Activated CD4-positive, alpha-beta memory T cell treated with anti-CD3 and anti-CD28 coated beads for 36 hours (primary cell): ENCODE measurements at regions not wholly inside any gene's neighbourhood (a gene's known extent, or its start where the extent isn't known, plus 50 kb on each side); places are given as distances from the start of the nearest gene placed in this dataset.

Experiments used
- CTCF ChIA-PET: fragments of 350-600 bp; sonication (Branson Sonifier 250); formaldehyde crosslinking; loops from one replicate; lab custom pipeline; 2021; ENCODE audit warnings: antibody characterized with exemption, inconsistent platforms; lab: Charles Lee
- POLR2A ChIA-PET: fragments of 350-600 bp; sonication (Branson Sonifier 250); formaldehyde crosslinking; loops from one replicate; lab custom pipeline; 2021; ENCODE audit warnings: antibody characterized with exemption; lab: Charles Lee
- DNase-seq: peaks from one replicate; pipeline ENCODE4 v3.0.0-alpha.2; 2020
- H3K27ac Mint-ChIP-seq: one replicate; pipeline ENCODE4 v1.8.0; 2021; ENCODE audit warnings: mixed read lengths
- H3K27me3 Mint-ChIP-seq: one replicate; pipeline ENCODE4 v1.8.0; 2021; ENCODE audit warnings: mixed read lengths
- H3K36me3 Mint-ChIP-seq: one replicate; pipeline ENCODE4 v1.8.0; 2021; ENCODE audit warnings: mixed read lengths
- H3K4me1 Mint-ChIP-seq: one replicate; pipeline ENCODE4 v1.8.0; 2021; ENCODE audit warnings: low read depth, mixed read lengths
- H3K4me3 Mint-ChIP-seq: one replicate; pipeline ENCODE4 v1.8.0; 2021; ENCODE audit warnings: mild to moderate bottlenecking, mixed read lengths
- H3K9me3 Mint-ChIP-seq: one replicate; pipeline ENCODE4 v1.8.0; 2021; ENCODE audit warnings: mixed read lengths
- intact Hi-C: fragments of 100-400 bp; cut with micrococcal nuclease; formaldehyde crosslinking; loops from one replicate; pipeline ENCODE4 v1.15.1; 2023

GRCh38 chr10:101303087-101303703 lies 50.8 kb upstream of the BTRC start:
- Mint-ChIP-seq H3K27me3 (peaks cover 22% of the 10 kb centered on the region), H3K27ac (no peak overlapping the region), H3K36me3 (no peaks in the 10 kb centered on the region), H3K9me3 (no peaks in the 10 kb centered on the region), H3K4me1 (no peaks in the 10 kb centered on the region), H3K4me3 (no peak overlapping the region)
- DNase-seq, result no peak
- intact Hi-C loops, result no loop called here
- ChIA-PET POLR2A (no interaction called here), CTCF (interaction anchor here (1.3 to 5.8 kb wide), 9 partner anchors 11 to 266 kb away, joined by 3 to 60 read pairs (median 11); no protein-coding TSS in a partner anchor)
